ENCODE measurements at regions not wholly inside any gene's neighbourhood (a gene's known extent, or its start where the extent isn't known, plus 50 kb on each side); places are given as distances from the start of the nearest gene placed in this dataset.
A peak's percentile ranks its signal among the peaks of the same experiment; 100 is the strongest.

DNA sequence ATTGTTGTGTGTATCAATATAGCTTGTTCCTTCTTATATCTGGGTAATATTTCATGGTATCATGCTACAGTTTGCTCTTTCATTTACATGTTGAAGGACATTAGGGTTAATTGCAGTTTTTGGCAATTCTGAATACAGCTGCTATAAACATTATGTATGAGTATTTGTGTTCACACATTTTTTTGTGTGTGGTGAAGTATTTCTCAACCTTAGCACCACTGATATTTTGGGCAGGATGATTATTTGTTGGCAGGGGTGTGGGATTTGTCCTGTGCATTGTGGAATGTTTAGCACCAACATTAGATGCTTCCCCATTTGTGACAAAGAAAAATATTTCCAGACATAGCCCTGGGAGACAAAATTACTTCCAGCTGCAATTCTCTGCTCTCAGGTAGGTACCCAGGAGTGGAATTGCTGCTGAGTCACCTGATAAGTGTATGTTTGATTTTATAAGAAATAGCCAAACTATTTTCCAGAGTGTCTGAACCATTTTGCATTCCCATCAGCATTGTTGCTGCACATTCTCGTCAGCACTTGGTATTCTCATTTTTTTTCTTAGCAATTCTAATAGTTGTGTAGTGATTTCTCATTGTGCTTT, 128.2 kb downstream of the SNX19 start:
- H3K27ac Mint-ChIP-seq: no peak overlapping the region
- DNase-seq (ENCODE audit: low spot score in 2 of 2): no peak
- no peak for ATAC-seq
- H3K36me3 Mint-ChIP-seq: peaks cover 0 to 17% of the 10 kb centered on the region in 2 donors
- peaks cover 0 to 17% of the 10 kb centered on the region in 2 donors for H3K9me3 Mint-ChIP-seq

DNA sequence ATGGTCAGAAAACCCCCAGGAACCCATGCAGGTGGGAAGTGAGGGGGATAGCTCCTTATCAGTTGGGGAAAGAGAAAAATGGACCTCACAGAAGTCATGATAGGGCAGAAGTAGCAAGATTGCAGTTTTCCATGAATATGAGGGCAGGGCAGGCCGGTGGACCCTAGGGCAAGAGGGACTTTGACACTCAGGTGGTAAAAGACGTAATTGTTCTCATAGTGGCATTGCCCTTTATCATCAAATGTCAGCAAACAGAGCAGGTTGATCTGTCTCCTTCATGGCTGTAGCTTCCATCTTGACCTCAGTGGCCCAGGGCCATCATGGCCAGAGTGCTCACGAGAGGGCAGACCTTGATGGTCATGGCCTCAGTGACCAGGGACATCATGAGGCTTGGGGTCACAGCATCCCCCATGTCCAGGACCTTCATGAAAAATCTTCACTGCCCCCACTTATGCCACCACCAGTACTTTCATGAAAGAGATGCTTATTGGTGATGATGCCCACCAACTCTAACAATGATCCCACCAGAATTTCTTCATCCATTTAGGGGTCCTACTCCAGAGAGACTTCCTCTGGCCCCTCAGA, 127.1 kb downstream of the SNX19 start:
- DNase-seq (ENCODE audit: low spot score in 2 of 2) (no peak), ATAC-seq (no peak)
- H3K36me3 Mint-ChIP-seq: peaks cover 0 to 17% of the 10 kb centered on the region in 2 donors
- peaks cover 0 to 17% of the 10 kb centered on the region in 2 donors for H3K9me3 Mint-ChIP-seq
- H3K27ac Mint-ChIP-seq: no peak overlapping the region

DNA sequence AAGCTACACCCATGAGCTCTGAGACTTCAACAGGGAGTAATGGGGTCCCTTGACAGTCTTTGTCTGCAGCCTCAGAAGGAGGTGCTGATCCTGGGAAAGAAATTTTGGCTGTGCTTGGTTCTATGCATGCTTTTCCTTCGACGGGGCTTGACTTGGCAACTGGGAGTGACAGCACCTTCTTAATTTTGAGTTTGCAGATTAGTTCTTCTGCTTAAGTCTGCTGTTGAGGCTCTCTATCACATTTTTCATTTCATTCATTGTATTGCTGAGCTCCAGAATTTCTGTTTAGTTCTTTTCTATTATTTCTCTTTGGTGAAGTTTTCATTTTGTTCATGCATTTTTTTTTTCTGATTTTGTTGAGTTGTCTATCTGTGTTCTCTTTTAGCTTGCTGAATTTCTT, 125.6 kb downstream of the SNX19 start:
- ATAC-seq: no peak

GRCh38 chr11:130792772-130793171, 123.5 kb downstream of the SNX19 start:
- Mint-ChIP-seq H3K27ac (no peak overlapping the region), H3K9me3 (peaks cover 0 to 17% of the 10 kb centered on the region in 2 donors), H3K36me3 (peaks cover 0 to 17% of the 10 kb centered on the region in 2 donors)
- ATAC-seq (no peak), DNase-seq (ENCODE audit: low spot score in 2 of 2) (no peak)

More for the DNA sequence above, 125.6 kb downstream of the SNX19 start:
- H3K27ac Mint-ChIP-seq: no peak overlapping the region
- DNase-seq (ENCODE audit: low spot score in 2 of 2): no peak
- peaks cover 0 to 17% of the 10 kb centered on the region in 2 donors for H3K36me3 Mint-ChIP-seq
- peaks cover 0 to 17% of the 10 kb centered on the region in 2 donors for H3K9me3 Mint-ChIP-seq

DNA sequence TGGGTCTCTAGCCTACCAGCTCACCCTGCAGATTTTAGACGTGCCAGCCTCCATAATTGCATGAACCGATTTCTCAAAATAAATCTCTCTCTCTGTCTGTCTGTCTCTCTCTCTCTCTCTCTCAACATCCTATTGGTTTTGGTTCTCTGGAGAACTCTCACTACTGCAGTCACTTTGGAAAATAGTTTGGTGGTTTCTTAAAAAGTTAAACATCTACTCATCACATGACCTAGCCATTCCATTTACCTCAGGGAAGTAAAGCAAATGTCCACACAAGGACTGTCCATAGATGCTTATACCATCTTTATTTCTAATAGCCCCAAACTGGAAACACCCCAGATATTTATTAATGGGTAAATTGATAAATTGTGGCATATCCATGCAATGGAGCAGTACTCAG, 119.5 kb downstream of the SNX19 start:
- Mint-ChIP-seq H3K27ac (no peak overlapping the region), H3K36me3 (no peaks in the 10 kb centered on the region), H3K9me3 (peaks cover 0 to 4% of the 10 kb centered on the region in 2 donors)
- no peak for DNase-seq (ENCODE audit: low spot score in 2 of 2)
- no peak for ATAC-seq

DNA sequence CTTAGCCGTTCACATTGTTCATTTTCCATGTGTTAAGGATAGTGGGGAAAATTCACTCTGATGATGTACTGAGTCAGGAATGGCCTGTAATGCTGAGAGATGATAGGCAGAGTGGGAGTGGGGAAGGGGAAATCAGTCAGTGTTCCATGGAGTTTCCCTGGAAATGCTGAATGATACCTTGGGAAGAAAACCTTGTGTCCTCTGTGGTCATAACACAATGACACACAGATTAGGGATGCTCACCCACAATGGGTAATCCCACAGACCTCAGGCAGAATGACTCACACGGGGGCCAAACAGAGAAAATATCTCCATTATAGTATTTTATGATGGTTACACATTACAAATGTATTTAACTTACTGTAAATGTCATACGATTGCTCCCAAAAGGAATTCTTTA, 118.0 kb downstream of the SNX19 start:
- Mint-ChIP-seq H3K27ac (no peak overlapping the region), H3K9me3 (no peaks in the 10 kb centered on the region)
- no peak for ATAC-seq

DNA sequence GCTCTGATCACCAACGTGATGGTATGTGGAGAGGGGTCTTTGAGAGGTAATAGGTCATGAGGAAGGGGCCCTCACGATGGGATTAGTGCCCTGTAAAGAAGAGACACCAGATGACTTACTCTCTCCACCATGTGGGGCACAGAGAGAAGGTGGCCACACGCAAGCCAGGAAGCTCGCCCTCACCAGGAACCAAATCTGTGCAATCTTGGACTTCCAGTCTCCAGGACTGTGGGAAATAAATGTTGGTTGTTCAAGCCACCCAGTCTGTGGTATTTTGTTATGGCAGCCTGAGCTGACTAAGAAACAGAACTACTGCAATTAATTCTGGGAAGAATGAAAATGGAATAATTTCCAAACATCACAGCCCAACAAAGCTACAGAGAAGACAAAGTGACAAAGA, 117.5 kb downstream of the SNX19 start:
- DNase-seq (ENCODE audit: low spot score in 2 of 2) (no peak), ATAC-seq (no peak)
- Mint-ChIP-seq H3K27ac (no peak overlapping the region), H3K9me3 (no peaks in the 10 kb centered on the region), H3K36me3 (no peaks in the 10 kb centered on the region)

More for the DNA sequence above, 118.0 kb downstream of the SNX19 start:
- no peak for DNase-seq (ENCODE audit: low spot score in 2 of 2)
- H3K36me3 Mint-ChIP-seq: no peaks in the 10 kb centered on the region

DNA sequence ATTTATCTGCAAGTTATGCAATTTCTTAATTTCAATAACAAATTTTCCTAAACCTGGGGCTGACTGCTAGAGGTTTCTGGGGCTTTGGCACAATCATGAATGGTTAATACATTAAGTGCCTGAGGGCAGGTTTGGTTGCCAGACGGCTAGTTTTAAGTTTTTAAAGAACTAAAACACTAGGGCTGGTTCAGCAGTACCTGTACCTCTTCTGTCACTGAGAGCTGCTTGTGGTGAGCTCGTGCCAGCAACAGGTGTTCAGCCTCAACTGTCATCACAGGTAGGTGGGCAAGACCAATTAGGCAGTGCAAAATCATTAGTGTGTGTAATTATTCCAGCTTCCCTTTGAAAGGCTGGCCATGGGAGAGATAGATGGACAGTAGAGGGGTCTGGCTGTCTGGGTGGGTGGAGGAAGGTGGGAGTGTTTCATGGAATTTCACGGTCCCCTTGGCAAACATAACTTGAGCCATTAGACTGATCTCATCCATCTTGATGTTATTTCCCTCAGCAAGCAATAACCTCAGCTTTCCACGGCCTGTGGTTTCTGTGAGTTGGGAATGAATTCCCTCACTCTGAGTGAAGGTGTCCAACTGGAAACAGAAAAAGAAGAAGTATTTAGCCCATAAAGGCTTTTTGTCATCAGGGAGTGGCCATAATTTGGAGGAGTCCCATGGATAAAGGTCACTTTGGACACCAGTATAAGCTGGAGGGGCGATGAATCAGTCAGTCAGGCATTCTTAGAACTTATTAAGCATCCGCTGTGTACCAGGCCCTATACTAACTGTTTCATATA, 114.8 kb downstream of the SNX19 start:
- no peaks in the 10 kb centered on the region for H3K9me3 Mint-ChIP-seq
- H3K36me3 Mint-ChIP-seq: no peaks in the 10 kb centered on the region
- no peak for ATAC-seq

GRCh38 chr11:130802567-130802966, 113.7 kb downstream of the SNX19 start:
- ATAC-seq: no peak
- Mint-ChIP-seq H3K36me3 (no peaks in the 10 kb centered on the region), H3K9me3 (no peaks in the 10 kb centered on the region), H3K27ac (no peak overlapping the region)
- no peak for DNase-seq (ENCODE audit: low spot score in 2 of 2)

More for the DNA sequence above, 114.8 kb downstream of the SNX19 start:
- DNase-seq (ENCODE audit: low spot score in 2 of 2): no peak
- H3K27ac Mint-ChIP-seq: no peak overlapping the region

GRCh38 chr11:130804306-130805076, 111.8 kb downstream of the SNX19 start:
- DNase-seq (ENCODE audit: low spot score in 2 of 2) (no peak), ATAC-seq (no peak)
- Mint-ChIP-seq H3K36me3 (no peaks in the 10 kb centered on the region), H3K9me3 (no peaks in the 10 kb centered on the region), H3K27ac (peak overlapping the region in 1 of 2 donors; percentile 65)

DNA sequence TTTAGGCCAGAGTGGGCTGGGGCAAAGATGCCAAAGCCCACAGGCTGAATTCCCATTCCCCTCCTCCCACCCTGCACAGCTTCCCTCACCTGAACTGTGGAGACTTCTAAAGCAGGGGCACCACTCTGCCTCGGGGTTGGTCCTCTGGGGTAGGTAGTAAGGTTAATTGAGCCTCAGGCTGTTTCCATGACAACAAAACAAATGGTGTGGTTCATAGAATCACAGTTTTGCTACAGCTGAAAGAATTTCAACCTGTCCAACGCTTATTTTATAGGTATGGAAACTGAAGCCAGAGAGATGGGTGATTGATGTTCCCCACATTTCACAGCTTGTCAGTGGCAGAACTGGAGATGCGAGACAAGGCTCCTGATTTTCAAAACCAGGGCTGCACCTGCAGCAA, 109.5 kb downstream of the SNX19 start:
- no peaks in the 10 kb centered on the region for H3K9me3 Mint-ChIP-seq
- no peak overlapping the region for H3K27ac Mint-ChIP-seq
- no peak for ATAC-seq
- DNase-seq (ENCODE audit: low spot score in 2 of 2): no peak
- H3K36me3 Mint-ChIP-seq: no peaks in the 10 kb centered on the region

DNA sequence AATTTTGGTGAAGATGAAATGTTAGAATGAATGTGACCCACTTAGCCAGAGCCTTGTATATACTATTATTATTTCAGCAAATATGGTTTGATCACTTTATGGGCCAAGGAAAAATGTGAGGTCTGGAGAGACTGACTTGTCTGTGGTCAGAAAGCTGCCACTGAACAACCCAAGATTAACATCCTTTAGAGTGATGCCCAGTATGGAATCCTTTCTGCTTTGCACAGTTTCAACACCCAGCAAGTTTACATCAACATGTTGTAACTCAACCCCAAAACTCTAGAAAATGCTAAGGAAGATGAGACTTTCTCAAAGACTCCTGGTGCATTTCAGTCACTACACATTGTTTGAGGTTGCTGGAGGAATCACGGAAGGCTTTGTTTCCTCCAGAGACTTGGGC, 107.7 kb downstream of the SNX19 start:
- DNase-seq (ENCODE audit: low spot score in 2 of 2) (no peak), ATAC-seq (no peak)
- Mint-ChIP-seq H3K9me3 (no peaks in the 10 kb centered on the region), H3K36me3 (no peaks in the 10 kb centered on the region), H3K27ac (no peak overlapping the region)

- DNase-seq (ENCODE audit: low spot score in 2 of 2): no peak
- H3K9me3 Mint-ChIP-seq: no peaks in the 10 kb centered on the region
- no peak for ATAC-seq
- no peaks in the 10 kb centered on the region for H3K36me3 Mint-ChIP-seq
- no peak overlapping the region for H3K27ac Mint-ChIP-seq
These were observed 103.1 kb downstream of the SNX19 start for GRCh38 chr11:130813196-130813595.

- DNase-seq (ENCODE audit: low spot score in 2 of 2): no peak
- H3K36me3 Mint-ChIP-seq: no peaks in the 10 kb centered on the region
- no peak overlapping the region for H3K27ac Mint-ChIP-seq
- no peak for ATAC-seq
- H3K9me3 Mint-ChIP-seq: no peaks in the 10 kb centered on the region
These were observed 102.6 kb downstream of the SNX19 start for GRCh38 chr11:130813638-130814037.

DNA sequence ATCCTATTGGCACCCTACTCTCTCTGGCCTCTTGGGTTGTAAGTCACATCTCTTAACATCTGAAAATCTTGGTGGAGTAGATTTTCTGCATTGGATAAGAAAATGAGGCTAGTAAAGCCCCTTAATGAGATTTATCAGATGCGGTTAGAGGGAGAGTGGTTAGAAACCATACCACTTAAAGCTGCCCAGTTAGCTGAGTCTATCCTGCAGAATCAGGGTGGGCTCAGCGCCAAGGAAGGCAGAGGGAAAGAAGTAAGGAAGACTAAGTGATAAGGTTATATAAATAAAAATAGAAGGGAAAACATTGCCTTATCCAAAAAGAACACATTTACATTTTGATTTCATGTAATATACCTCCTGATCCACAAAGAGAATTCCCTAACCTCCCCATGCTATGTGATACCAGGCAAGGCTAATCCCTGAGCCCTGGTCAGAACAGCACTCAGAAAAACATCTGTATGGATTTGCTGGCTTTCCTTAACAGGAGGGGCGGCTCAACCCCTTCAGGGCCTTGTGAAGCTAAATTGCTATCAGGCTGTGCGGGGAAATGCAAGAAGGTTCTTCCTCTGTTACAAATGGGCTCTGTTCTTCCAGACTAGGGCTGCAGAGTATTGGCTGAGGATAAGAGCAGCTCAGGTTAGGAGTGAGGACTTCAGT, 101.7 kb downstream of the SNX19 start:
- no peaks in the 10 kb centered on the region for H3K36me3 Mint-ChIP-seq
- H3K9me3 Mint-ChIP-seq: no peaks in the 10 kb centered on the region
- no peak for DNase-seq (ENCODE audit: low spot score in 2 of 2)
- H3K27ac Mint-ChIP-seq: no peak overlapping the region
- ATAC-seq: no peak

- no peaks in the 10 kb centered on the region for H3K36me3 Mint-ChIP-seq
- ATAC-seq (no peak), DNase-seq (ENCODE audit: low spot score in 2 of 2) (no peak)
- H3K9me3 Mint-ChIP-seq: no peaks in the 10 kb centered on the region
- no peak overlapping the region for H3K27ac Mint-ChIP-seq
These were observed 101.0 kb downstream of the SNX19 start for GRCh38 chr11:130815097-130815802.
